Spleen (tissue), 11 donors: ENCODE measurements at regions not wholly inside any gene's neighbourhood (a gene's known extent, or its start where the extent isn't known, plus 50 kb on each side); places are given as distances from the start of the nearest gene placed in this dataset.

Experiments used
- DNase-seq: peaks from one replicate; pipeline ENCODE4 v3.0.0-alpha.2; 2020
- H3K27ac ChIP-seq, 8 donors: fragments of 200-600 bp; sonication (generic) in 7 of 8; 1 replicate in 4 of 8; 2 replicates in 4 of 8; pipeline versions ENCODE4 v1.5.0 to v1.8.0; 2016 to 2021; ENCODE audit warnings: inconsistent platforms in 4 of 8, mild to moderate bottlenecking in 4 of 8, moderate library complexity in 1 of 8
- H3K27me3 ChIP-seq, 7 donors: fragments of 200-600 bp; sonication (generic) in 6 of 7; replicated peaks in 1 of 7; 1 replicate in 4 of 7; 2 replicates in 3 of 7; pipeline versions ENCODE4 v1.5.0 to v1.8.0; 2016 to 2021; ENCODE audit warnings: inconsistent platforms in 3 of 7, mild to moderate bottlenecking in 1 of 7
- H3K36me3 ChIP-seq, 6 donors: fragments of 200-600 bp; sonication (generic) in 5 of 6; 1 replicate in 4 of 6; 2 replicates in 2 of 6; pipeline versions ENCODE4 v1.5.0 to v1.8.0; 2016 to 2021; ENCODE audit warnings: inconsistent platforms in 2 of 6
- H3K4me1 ChIP-seq, 6 donors: fragments of 200-600 bp; sonication (generic) in 5 of 6; 1 replicate in 3 of 6; 2 replicates in 3 of 6; pipeline versions ENCODE4 v1.5.0 to v1.8.0; 2016 to 2021; ENCODE audit warnings: inconsistent platforms in 3 of 6
- H3K4me3 ChIP-seq, 8 donors: fragments of 200-600 bp; sonication (generic) in 7 of 8; 1 replicate in 4 of 8; 2 replicates in 4 of 8; pipeline versions ENCODE4 v1.5.0 to v1.8.0; 2016 to 2021; ENCODE audit warnings: inconsistent platforms in 4 of 8, mild to moderate bottlenecking in 4 of 8, moderate library complexity in 2 of 8
- H3K9me3 ChIP-seq, 8 donors: fragments of 200-600 bp; sonication (generic) in 7 of 8; 1 replicate in 4 of 8; 2 replicates in 4 of 8; pipeline versions ENCODE4 v1.5.0 to v1.8.0; 2016 to 2021; ENCODE audit warnings: inconsistent platforms in 4 of 8
- CTCF ChIP-seq, 11 experiments: fragments of 200-600 bp in 7 of 11; fragments of 450-650 bp in 4 of 11; sonication (generic) in 4 of 11; IDR thresholded peaks in 8 of 11; conservative IDR thresholded peaks in 3 of 11; 1 replicate in 7 of 11; 2 replicates in 4 of 11; pipeline versions ENCODE4 v1.4.0 to v1.8.0; 2016 to 2021; ENCODE audit warnings: antibody characterized with exemption in 11 of 11, inconsistent platforms in 4 of 11, mild to moderate bottlenecking in 1 of 11
- POLR2A ChIP-seq, 3 donors: fragments of 450-650 bp; IDR thresholded peaks; one replicate each; pipeline ENCODE4 v1.5.1; 2017; ENCODE audit warnings: antibody characterized with exemption in 3 of 3, mild to moderate bottlenecking in 1 of 3
- POLR2AphosphoS5 ChIP-seq, 3 donors: sonication (generic); formaldehyde crosslinking; IDR thresholded peaks; one replicate each; pipeline ENCODE4 v1.5.1; 2017; ENCODE audit warnings: antibody characterized with exemption in 3 of 3
- WGBS, 5 donors: extraction: QIAGEN DNeasy Blood & Tissue Kit in 3 of 5; methylation state at CpG; one replicate each; pipeline versions ENCODE4 v1.1.5 to v1.1.7; 2013 to 2018; 5-methylcytosine and 5-hydroxymethylcytosine counted together
- intact Hi-C: fragments of 100-400 bp; cut with DNase I; formaldehyde crosslinking; loops from one replicate; pipeline ENCODE4 v1.15.0; 2023; ENCODE audit warnings: low total_unique reads
- donor health status: healthy with polysubstance abuse.
- donor health status: DM: no; HTN: no; CAD: no; lungs with moderate emphysema.
- donor health status: DM: no; HTN: no; CAD: no.
- donor health status: Bipolar disorder and iron deficiency.
- donor health status: healthy.
- donor health status: DM: no; HTN: no; CAD: no.
- donor health status: DM: yes; HTN: yes; CAD: no.

- Histone ChIP-seq H3K27ac (peak overlapping the region in 5 of 8 donors; percentile 54 to 62 (median 56)), H3K4me1 (peaks cover 0 to 4% (median 0%) of the 10 kb centered on the region in 6 donors), H3K4me3 (no peak overlapping the region), H3K27me3 (no peaks in the 10 kb centered on the region), H3K36me3 (no peaks in the 10 kb centered on the region), H3K9me3 (peaks cover 0 to 11% (median 3%) of the 10 kb centered on the region in 8 donors)
- WGBS, 5 donors: 65 to 90% (median 82%) methylated on average over 14 to 16 of the region's 16 CpGs
- DNase-seq: peak; percentile 59
- no peak for TF ChIP-seq CTCF (IDR thresholded peaks at IDR 0.05 in 8 of 11, conservative IDR thresholded peaks at IDR 0.05 in 3 of 11)
- no peak for TF ChIP-seq POLR2A (IDR thresholded peaks at IDR 0.05)
- peak in 1 of 3 donors; percentile 11 for TF ChIP-seq POLR2AphosphoS5 (IDR thresholded peaks at IDR 0.05)
- intact Hi-C loops: loop anchor here (10.0 kb wide), 1 partner anchor 690 kb away; no protein-coding TSS in a partner anchor
Measured at GRCh38 chr2:42854207-42854818, 61.9 kb upstream of the HAAO start.

DNA sequence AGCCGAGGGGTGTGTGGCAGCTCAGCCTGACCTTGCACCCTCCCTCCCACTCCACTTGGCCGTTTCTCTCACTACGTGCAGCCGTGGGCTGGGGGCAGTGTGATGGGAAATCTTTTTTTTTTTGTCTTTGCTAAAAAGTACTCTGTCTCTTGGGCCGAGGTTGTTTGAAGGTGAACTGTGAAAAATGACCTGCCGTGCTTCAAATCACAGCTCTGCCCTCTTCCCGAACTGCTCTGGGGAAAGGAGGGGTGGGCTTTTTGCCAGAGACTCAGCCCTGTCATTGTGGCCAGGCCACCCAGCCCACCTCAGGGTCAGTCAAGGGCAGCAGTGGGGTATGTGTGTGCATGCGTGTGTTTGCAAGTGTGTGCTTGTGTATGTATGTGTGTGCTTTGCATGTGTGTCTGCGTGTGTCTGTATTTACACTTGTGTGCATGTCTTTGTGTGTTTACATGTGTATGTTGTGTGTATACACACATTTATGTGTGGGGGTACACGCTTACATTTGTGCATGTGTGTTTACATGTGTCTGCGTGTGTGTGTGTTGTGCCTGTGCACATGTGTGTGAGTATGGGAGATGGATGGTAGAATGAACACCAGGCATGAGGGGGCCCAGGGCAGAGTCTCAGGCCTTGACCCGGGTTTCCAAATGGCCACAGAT lies 61.3 kb upstream of the HAAO start:
- DNase-seq: peak; percentile 48
- 75 to 84% (median 82%) methylated on average over 12 of the region's 12 CpGs for WGBS, 5 donors
- no peaks in the 10 kb centered on the region for H3K4me1 ChIP-seq
- peak overlapping the region in 4 of 8 donors; percentile 54 to 62 (median 56) for H3K27ac ChIP-seq
- H3K4me3 ChIP-seq: no peak overlapping the region
- no peaks in the 10 kb centered on the region for H3K36me3 ChIP-seq
- TF ChIP-seq POLR2A (IDR thresholded peaks at IDR 0.05) (no peak), CTCF (IDR thresholded peaks at IDR 0.05 in 8 of 11, conservative IDR thresholded peaks at IDR 0.05 in 3 of 11) (no peak), POLR2AphosphoS5 (IDR thresholded peaks at IDR 0.05) (no peak)
- intact Hi-C loops: loop anchor here (10.0 kb wide), 1 partner anchor 691 kb away; no protein-coding TSS in a partner anchor
- H3K27me3 ChIP-seq: no peaks in the 10 kb centered on the region
- peaks cover 0 to 5% (median 1%) of the 10 kb centered on the region in 8 donors for H3K9me3 ChIP-seq

- Histone ChIP-seq H3K27me3 (no peaks in the 10 kb centered on the region), H3K27ac (no peak overlapping the region), H3K36me3 (no peaks in the 10 kb centered on the region), H3K9me3 (no peaks in the 10 kb centered on the region), H3K4me3 (no peak overlapping the region), H3K4me1 (no peaks in the 10 kb centered on the region)
- 79 to 95% (median 90%) methylated on average over 5 of the region's 5 CpGs for WGBS, 5 donors
- TF ChIP-seq POLR2AphosphoS5 (IDR thresholded peaks at IDR 0.05): no peak
- TF ChIP-seq CTCF (IDR thresholded peaks at IDR 0.05 in 8 of 11, conservative IDR thresholded peaks at IDR 0.05 in 3 of 11): no peak
- TF ChIP-seq POLR2A (IDR thresholded peaks at IDR 0.05): no peak
- intact Hi-C loops: loop anchor here (10.0 kb wide), 1 partner anchor 692 kb away; no protein-coding TSS in a partner anchor
- peak; percentile 13 for DNase-seq
Measured at GRCh38 chr2:42852798-42853197, 60.4 kb upstream of the HAAO start.

GRCh38 chr2:42851740-42852250 lies 59.4 kb upstream of the HAAO start:
- no peak overlapping the region for H3K27ac ChIP-seq

More at GRCh38 chr2:42851740-42852250, 59.4 kb upstream of the HAAO start:
- Histone ChIP-seq H3K4me3 (no peak overlapping the region), H3K36me3 (no peaks in the 10 kb centered on the region), H3K9me3 (no peaks in the 10 kb centered on the region), H3K27me3 (no peaks in the 10 kb centered on the region), H3K4me1 (no peaks in the 10 kb centered on the region)
- no peak for TF ChIP-seq CTCF (IDR thresholded peaks at IDR 0.05 in 8 of 11, conservative IDR thresholded peaks at IDR 0.05 in 3 of 11)
- no peak for TF ChIP-seq POLR2A (IDR thresholded peaks at IDR 0.05)
- TF ChIP-seq POLR2AphosphoS5 (IDR thresholded peaks at IDR 0.05): no peak
- WGBS, 5 donors: 88 to 100% (median 97%) methylated on average over 3 of the region's 3 CpGs
- peak; percentile 43 for DNase-seq
- intact Hi-C loops: loop anchor here (10.0 kb wide), 1 partner anchor 693 kb away; no protein-coding TSS in a partner anchor
